AG09319 (cell line): ENCODE measurements at regions not wholly inside any gene's neighbourhood (a gene's known extent, or its start where the extent isn't known, plus 50 kb on each side); places are given as distances from the start of the nearest gene placed in this dataset.

ENCODE experiments used
- DNase-seq: peaks from one replicate; pipeline ENCODE4 v3.0.0-alpha.2; 2010; ENCODE audit warnings: low read depth; ENCODE audit errors: extremely low read depth
- TF ChIP-seq, protein P1 (sequence below): IDR thresholded peaks from 2 replicates; pipeline ENCODE4 v1.5.1; 2011; ENCODE audit warnings: low read depth, mild to moderate bottlenecking, inconsistent platforms, low read length, moderate library complexity

DNA sequence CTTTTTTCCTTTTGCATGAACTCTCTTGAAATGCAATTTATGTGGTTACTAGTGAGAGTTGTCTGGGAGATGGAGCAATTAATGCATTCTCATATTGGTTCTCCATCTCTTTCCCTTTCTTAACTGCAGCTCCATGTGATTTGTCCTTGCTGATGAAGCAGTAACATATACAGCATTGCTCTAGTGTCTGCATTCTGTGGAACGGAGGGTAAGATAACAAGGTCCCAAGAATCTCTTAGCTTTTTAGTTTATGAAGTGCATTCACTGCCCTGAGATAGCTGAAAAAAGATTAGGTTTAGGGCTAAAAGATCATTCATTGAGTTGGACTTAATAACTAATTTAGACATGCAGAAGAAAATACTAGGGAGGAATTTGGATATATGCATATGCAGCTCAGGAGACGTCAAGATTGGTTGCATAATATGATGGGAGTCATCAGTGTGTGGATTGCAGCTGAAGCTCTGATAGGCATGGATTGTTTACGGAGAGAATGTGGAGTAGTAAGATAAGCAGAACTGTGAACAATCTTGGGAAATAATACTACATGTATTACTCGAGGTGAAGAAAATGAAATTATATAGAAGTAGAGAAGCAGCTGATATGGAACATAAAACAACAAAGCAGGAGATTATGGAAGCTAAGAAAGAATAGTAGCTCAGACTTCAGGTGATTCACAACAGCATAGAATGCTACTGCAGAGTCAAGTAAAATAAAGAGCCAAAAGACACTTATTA, 404.7 kb downstream of the ARL4A start:
- TF ChIP-seq, protein P1, sequence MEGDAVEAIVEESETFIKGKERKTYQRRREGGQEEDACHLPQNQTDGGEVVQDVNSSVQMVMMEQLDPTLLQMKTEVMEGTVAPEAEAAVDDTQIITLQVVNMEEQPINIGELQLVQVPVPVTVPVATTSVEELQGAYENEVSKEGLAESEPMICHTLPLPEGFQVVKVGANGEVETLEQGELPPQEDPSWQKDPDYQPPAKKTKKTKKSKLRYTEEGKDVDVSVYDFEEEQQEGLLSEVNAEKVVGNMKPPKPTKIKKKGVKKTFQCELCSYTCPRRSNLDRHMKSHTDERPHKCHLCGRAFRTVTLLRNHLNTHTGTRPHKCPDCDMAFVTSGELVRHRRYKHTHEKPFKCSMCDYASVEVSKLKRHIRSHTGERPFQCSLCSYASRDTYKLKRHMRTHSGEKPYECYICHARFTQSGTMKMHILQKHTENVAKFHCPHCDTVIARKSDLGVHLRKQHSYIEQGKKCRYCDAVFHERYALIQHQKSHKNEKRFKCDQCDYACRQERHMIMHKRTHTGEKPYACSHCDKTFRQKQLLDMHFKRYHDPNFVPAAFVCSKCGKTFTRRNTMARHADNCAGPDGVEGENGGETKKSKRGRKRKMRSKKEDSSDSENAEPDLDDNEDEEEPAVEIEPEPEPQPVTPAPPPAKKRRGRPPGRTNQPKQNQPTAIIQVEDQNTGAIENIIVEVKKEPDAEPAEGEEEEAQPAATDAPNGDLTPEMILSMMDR = no peak
- DNase-seq = no peak

DNA sequence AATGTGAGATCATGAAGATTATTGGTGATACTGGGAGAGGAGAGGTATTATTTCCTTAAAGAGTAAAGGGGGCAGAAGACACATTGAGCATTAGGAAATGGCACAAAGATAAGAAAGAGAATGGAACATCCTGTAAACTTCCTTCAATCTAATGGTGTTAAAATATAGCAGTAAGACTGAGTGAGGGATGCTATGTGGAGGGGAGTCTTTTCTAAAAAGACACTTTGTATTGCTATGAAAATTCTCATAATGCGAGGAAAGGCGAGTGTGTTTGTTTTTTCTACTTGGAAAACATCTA, 405.2 kb downstream of the ARL4A start:
- TF ChIP-seq, protein P1 = no peak
- no peak for DNase-seq

DNA sequence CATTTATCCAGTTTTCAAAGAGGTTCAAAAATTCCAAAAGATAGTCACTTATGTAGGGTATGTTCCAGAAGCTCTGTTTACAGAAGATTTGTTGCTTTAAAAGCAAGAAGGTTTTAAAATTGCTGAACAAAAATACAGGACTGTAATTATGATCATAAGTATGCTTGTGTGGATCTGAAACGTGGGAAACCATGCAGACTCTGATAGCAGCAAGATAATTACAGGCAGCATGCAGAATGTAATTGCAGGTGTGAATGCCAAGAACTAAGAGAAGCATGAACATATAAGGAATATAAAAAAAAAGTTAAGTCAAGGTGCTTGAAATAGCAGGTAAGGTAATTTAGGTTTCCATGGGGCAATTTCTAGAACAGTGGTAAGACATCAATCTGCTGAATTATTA, 405.7 kb downstream of the ARL4A start:
- TF ChIP-seq, protein P1 = no peak
- DNase-seq = no peak

DNA sequence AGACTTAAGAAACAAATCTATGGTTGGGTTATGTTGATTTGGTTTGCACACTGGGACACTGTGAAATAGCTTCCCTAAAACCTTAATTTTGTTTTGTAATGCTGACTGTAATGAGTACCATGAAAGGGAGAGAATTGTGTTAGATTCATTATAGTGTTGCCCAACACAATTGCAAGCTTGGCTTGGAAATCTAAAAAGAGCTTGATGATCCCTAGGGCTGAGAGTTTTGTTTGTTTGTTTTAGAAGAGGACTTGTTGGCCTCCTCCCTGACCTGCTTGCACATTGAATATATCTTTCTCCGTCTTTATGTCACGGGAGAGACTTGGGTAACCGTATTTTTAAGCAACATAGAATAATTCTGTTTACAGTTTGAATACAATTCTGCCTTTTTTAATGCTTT, 410.1 kb downstream of the ARL4A start:
- TF ChIP-seq, protein P1 = no peak
- DNase-seq = no peak

DNA sequence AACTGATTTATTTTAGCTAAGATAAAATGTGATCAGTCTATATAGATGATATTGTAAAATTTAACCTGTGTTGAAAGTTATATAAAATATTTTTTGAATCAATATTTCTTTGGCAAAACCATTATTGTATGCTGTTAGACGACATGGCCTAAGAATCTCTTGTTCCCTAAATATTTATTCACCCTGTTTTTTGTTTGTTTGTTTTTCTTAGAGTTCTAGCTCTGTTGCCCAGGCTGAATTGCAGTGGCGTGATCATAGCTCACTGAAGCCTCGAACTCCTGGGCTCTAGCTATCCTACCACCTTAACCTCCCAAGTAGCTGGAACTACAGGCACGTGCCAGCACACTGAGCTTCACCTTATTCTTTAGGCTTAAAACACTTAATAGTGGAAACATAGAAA, 410.7 kb downstream of the ARL4A start:
- TF ChIP-seq, protein P1 = no peak
- no peak for DNase-seq

DNA sequence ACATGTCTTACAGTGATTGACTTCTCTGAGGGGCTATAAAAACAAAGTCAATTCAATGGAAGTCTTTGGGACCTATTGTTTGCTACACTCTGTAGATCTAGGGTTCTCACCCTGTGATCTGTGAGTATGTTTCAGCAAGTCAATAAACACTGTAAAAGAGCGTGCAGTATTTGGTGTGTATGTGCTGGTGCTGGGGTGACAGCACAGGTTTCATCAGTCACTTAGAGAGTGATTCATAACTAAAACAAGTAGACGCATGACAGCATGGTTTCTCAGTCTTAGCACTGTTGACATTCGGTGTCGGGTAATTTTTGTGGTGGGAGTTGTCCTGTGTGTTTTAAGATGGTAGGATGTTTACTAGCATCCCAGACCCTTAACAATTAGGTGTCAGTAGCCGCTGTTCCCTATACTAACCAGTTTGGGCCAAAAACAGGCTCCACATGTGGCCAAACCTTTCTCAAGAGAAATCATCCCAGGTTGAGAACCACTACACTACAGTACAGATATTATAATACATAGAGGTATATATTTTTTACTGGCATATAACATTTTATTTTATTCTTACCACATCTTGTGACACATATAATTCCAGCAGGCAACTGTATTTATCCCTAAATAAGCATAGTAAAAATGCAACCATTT, 411.8 kb downstream of the ARL4A start:
- TF ChIP-seq, protein P1 = no peak
- no peak for DNase-seq

DNA sequence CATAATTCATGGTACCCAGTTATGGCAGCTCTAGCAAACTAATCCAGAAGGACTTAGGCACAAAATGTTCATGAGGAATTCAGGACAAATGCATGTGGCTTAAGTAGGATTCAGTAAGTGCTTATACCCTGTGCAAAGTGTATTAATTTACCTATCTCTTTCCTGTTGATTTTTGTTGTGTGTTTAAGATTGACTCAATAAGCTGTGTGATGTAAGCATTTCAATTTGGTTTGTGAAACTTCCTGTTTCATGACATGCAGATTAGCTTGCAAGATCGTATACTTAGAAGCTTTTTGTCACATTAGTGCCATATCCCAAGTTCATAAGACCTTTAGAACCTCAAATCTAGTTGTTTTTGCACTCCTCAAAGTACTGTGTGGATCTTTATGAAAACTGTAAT, 416.7 kb downstream of the ARL4A start:
- TF ChIP-seq, protein P1 = no peak
- no peak for DNase-seq
